ENCODE measurements at regions not wholly inside any gene's neighbourhood (a gene's known extent, or its start where the extent isn't known, plus 50 kb on each side); places are given as distances from the start of the nearest gene placed in this dataset.

GRCh38 chr5:25567881-25568280 is 923.1 kb upstream of the CDH10 start:
- Mint-ChIP-seq H3K4me1 (ENCODE audit: unreplicated experiment) (no peaks in the 10 kb centered on the region), H3K4me3 (ENCODE audit: unreplicated experiment) (no peak overlapping the region), H3K9me3 (ENCODE audit: unreplicated experiment) (no peaks in the 10 kb centered on the region), H3K36me3 (ENCODE audit: low read depth, unreplicated experiment) (no peaks in the 10 kb centered on the region), H3K27ac (ENCODE audit: unreplicated experiment) (no peak overlapping the region), H3K27me3 (ENCODE audit: unreplicated experiment) (no peaks in the 10 kb centered on the region)
- DNase-seq (ENCODE audit: low spot score), result no peak
- no peak for TF ChIP-seq CTCF (IDR thresholded peaks at IDR 0.05; ENCODE audit: unreplicated experiment)

GRCh38 chr5:25562656-25563055 is 917.9 kb upstream of the CDH10 start:
- no peak for DNase-seq (ENCODE audit: low spot score)
- no peak overlapping the region for H3K27ac Mint-ChIP-seq (ENCODE audit: unreplicated experiment)
- no peaks in the 10 kb centered on the region for H3K36me3 Mint-ChIP-seq (ENCODE audit: low read depth, unreplicated experiment)
- H3K4me1 Mint-ChIP-seq (ENCODE audit: unreplicated experiment), result no peaks in the 10 kb centered on the region
- H3K27me3 Mint-ChIP-seq (ENCODE audit: unreplicated experiment), result no peaks in the 10 kb centered on the region
- no peaks in the 10 kb centered on the region for H3K9me3 Mint-ChIP-seq (ENCODE audit: unreplicated experiment)
- no peak for TF ChIP-seq CTCF (IDR thresholded peaks at IDR 0.05; ENCODE audit: unreplicated experiment)
- no peak overlapping the region for H3K4me3 Mint-ChIP-seq (ENCODE audit: unreplicated experiment)

GRCh38 chr5:25554077-25554476 is 909.3 kb upstream of the CDH10 start:
- H3K27me3 Mint-ChIP-seq (ENCODE audit: unreplicated experiment), result no peaks in the 10 kb centered on the region
- no peak for TF ChIP-seq CTCF (IDR thresholded peaks at IDR 0.05; ENCODE audit: unreplicated experiment)
- H3K36me3 Mint-ChIP-seq (ENCODE audit: low read depth, unreplicated experiment), result no peaks in the 10 kb centered on the region
- H3K4me3 Mint-ChIP-seq (ENCODE audit: unreplicated experiment), result no peak overlapping the region
- no peaks in the 10 kb centered on the region for H3K4me1 Mint-ChIP-seq (ENCODE audit: unreplicated experiment)
- no peaks in the 10 kb centered on the region for H3K9me3 Mint-ChIP-seq (ENCODE audit: unreplicated experiment)
- H3K27ac Mint-ChIP-seq (ENCODE audit: unreplicated experiment), result no peak overlapping the region
- no peak for DNase-seq (ENCODE audit: low spot score)

GRCh38 chr5:25552871-25553481 is 908.2 kb upstream of the CDH10 start:
- Mint-ChIP-seq H3K27ac (ENCODE audit: unreplicated experiment) (no peak overlapping the region), H3K27me3 (ENCODE audit: unreplicated experiment) (no peaks in the 10 kb centered on the region), H3K4me3 (ENCODE audit: unreplicated experiment) (no peak overlapping the region), H3K36me3 (ENCODE audit: low read depth, unreplicated experiment) (no peaks in the 10 kb centered on the region), H3K9me3 (ENCODE audit: unreplicated experiment) (no peaks in the 10 kb centered on the region), H3K4me1 (ENCODE audit: unreplicated experiment) (no peaks in the 10 kb centered on the region)
- TF ChIP-seq CTCF (IDR thresholded peaks at IDR 0.05; ENCODE audit: unreplicated experiment), result no peak
- no peak for DNase-seq (ENCODE audit: low spot score)

- H3K36me3 Mint-ChIP-seq (ENCODE audit: low read depth, unreplicated experiment), result no peaks in the 10 kb centered on the region
- no peak for TF ChIP-seq CTCF (IDR thresholded peaks at IDR 0.05; ENCODE audit: unreplicated experiment)
- DNase-seq (ENCODE audit: low spot score), result no peak
- no peaks in the 10 kb centered on the region for H3K27me3 Mint-ChIP-seq (ENCODE audit: unreplicated experiment)
- H3K9me3 Mint-ChIP-seq (ENCODE audit: unreplicated experiment), result no peaks in the 10 kb centered on the region
- H3K27ac Mint-ChIP-seq (ENCODE audit: unreplicated experiment), result no peak overlapping the region
- H3K4me1 Mint-ChIP-seq (ENCODE audit: unreplicated experiment), result no peaks in the 10 kb centered on the region
- no peak overlapping the region for H3K4me3 Mint-ChIP-seq (ENCODE audit: unreplicated experiment)
Observed at GRCh38 chr5:25550793-25551192, 906.0 kb upstream of the CDH10 start.
